ENCODE measurements at regions not wholly inside any gene's neighbourhood (a gene's known extent, or its start where the extent isn't known, plus 50 kb on each side); places are given as distances from the start of the nearest gene placed in this dataset.
"Not testable (repeated sequence)": the region's sequence is repeated elsewhere in the genome, so short reads cannot be mapped to it uniquely, and the experiment has no call there.

GRCh38 chr7:90070238-90070637 lies 84.0 kb upstream of the STEAP1 start:
- not testable (repeated sequence) for DNase-seq (ENCODE audit: low read depth)

GRCh38 chr7:90078921-90079320 lies 75.3 kb upstream of the STEAP1 start:
- DNase-seq (ENCODE audit: low read depth), result no peak

GRCh38 chr7:90081621-90082020 lies 72.6 kb upstream of the STEAP1 start:
- no peak for DNase-seq (ENCODE audit: low read depth)

- DNase-seq (ENCODE audit: low read depth), result no peak
These were observed 61.8 kb upstream of the STEAP1 start for GRCh38 chr7:90092506-90092905.

GRCh38 chr7:90094030-90094429 lies 60.2 kb upstream of the STEAP1 start:
- no peak for DNase-seq (ENCODE audit: low read depth)
